T-cell (primary cell): ENCODE measurements at regions not wholly inside any gene's neighbourhood (a gene's known extent, or its start where the extent isn't known, plus 50 kb on each side); places are given as distances from the start of the nearest gene placed in this dataset.

ENCODE experiments used
- ATAC-seq, 4 experiments: fragments of 200-7000 bp in 3 of 4; fragments of 150-1000 bp in 1 of 4; cut with Tn5 transposase; replicated peaks in 1 of 4; 1 replicate in 3 of 4; 2 replicates in 1 of 4; pipeline ENCODE4 v1.10.0; 2021; ENCODE audit warnings: moderate library complexity in 3 of 4, mild to moderate bottlenecking in 2 of 4, moderate number of reproducible peaks in 1 of 4
- CTCF ChIA-PET, 2 donors: fragments of 300-600 bp; sonication (Branson Sonifier 250); formaldehyde crosslinking; loops; one replicate each; lab custom pipeline; 2022; ENCODE audit warnings: antibody characterized with exemption in 2 of 2; lab: Charles Lee
- POLR2A ChIA-PET, 2 donors: fragments of 300-600 bp; sonication (Branson Sonifier 250); formaldehyde crosslinking; loops; one replicate each; lab custom pipeline; 2022; ENCODE audit warnings: antibody characterized with exemption in 2 of 2; lab: Charles Lee
- DNase-seq, 35 experiments: peaks; one replicate each; pipeline versions ENCODE4 v3.0.0 to v3.0.0-alpha.2; 2013 to 2023
- H3K27ac ChIP-seq: one replicate; pipeline ENCODE4 v1.5.1; 2013; ENCODE audit warnings: low read length
- H3K27me3 ChIP-seq, 2 experiments: replicated peaks in 1 of 2; 1 replicate in 1 of 2; 2 replicates in 1 of 2; pipeline versions ENCODE4 v1.6.1 to v1.7.0; 2013; ENCODE audit warnings: low read length in 1 of 2, mixed read lengths in 1 of 2; ENCODE audit not compliant: control insufficient read depth in 2 of 2, insufficient read depth in 2 of 2; ENCODE audit errors: extremely low read depth in 1 of 2
- H3K36me3 ChIP-seq, 2 donors: 1 replicate in 1 of 2; 2 replicates in 1 of 2; pipeline versions ENCODE4 v1.6.1 to v1.7.0; 2013; ENCODE audit warnings: low read length in 1 of 2; ENCODE audit not compliant: control insufficient read depth in 2 of 2, insufficient read depth in 1 of 2; ENCODE audit errors: extremely low read depth in 1 of 2
- H3K4me1 ChIP-seq, 2 experiments: 1 replicate in 1 of 2; 2 replicates in 1 of 2; pipeline versions ENCODE4 v1.6.1 to v1.7.0; 2013; ENCODE audit warnings: low read length in 2 of 2, mixed read lengths in 1 of 2; ENCODE audit not compliant: insufficient read depth in 2 of 2, control insufficient read depth in 1 of 2; ENCODE audit errors: extremely low read depth in 1 of 2
- H3K4me3 ChIP-seq, 2 donors: 1 replicate in 1 of 2; 2 replicates in 1 of 2; pipeline versions ENCODE4 v1.5.1 to v1.7.0; 2013; ENCODE audit warnings: mild to moderate bottlenecking in 2 of 2, low read length in 1 of 2, moderate library complexity in 1 of 2; ENCODE audit not compliant: control insufficient read depth in 1 of 2; ENCODE audit errors: extremely low read depth in 1 of 2
- H3K9me3 ChIP-seq: 2 replicates; pipeline ENCODE4 v1.7.0; 2013
- H3K27ac Mint-ChIP-seq, 2 donors: one replicate each; pipeline ENCODE4 v1.8.0; 2020 to 2021; ENCODE audit warnings: mild to moderate bottlenecking in 2 of 2, mixed read lengths in 2 of 2
- H3K27me3 Mint-ChIP-seq, 2 donors: one replicate each; pipeline ENCODE4 v1.8.0; 2021 to 2022; ENCODE audit warnings: mixed read lengths in 2 of 2
- H3K36me3 Mint-ChIP-seq: one replicate; pipeline ENCODE4 v1.8.0; 2021; ENCODE audit warnings: mixed read lengths
- H3K4me1 Mint-ChIP-seq, 3 donors: one replicate each; pipeline ENCODE4 v1.8.0; 2020 to 2022; ENCODE audit warnings: mixed read lengths in 3 of 3, mild to moderate bottlenecking in 1 of 3
- H3K4me3 Mint-ChIP-seq, 3 donors: one replicate each; pipeline ENCODE4 v1.8.0; 2020 to 2022; ENCODE audit warnings: mild to moderate bottlenecking in 3 of 3, mixed read lengths in 3 of 3, moderate library complexity in 3 of 3
- H3K9me3 Mint-ChIP-seq, 3 donors: one replicate each; pipeline ENCODE4 v1.8.0; 2020 to 2022; ENCODE audit warnings: mixed read lengths in 3 of 3
- WGBS: methylation state at CpG from one replicate; pipeline ENCODE4 v1.1.5; 2013; ENCODE audit warnings: missing lambda C conversion rate; ENCODE audit not compliant: insufficient coverage; 5-methylcytosine and 5-hydroxymethylcytosine counted together

- ChIA-PET CTCF (interaction anchor here in 1 of 2 donors (0.9 kb wide), 1 partner anchor 142 kb away, joined by 4 read pairs; no protein-coding TSS in a partner anchor), POLR2A (no interaction called here)
- Histone ChIP-seq H3K4me1 (no peaks in the 10 kb centered on the region), H3K4me3 (no peak overlapping the region), H3K27me3 (peaks cover 0 to 6% of the 10 kb centered on the region in 2 experiments), H3K27ac (no peak overlapping the region), H3K9me3 (no peaks in the 10 kb centered on the region), H3K36me3 (no peaks in the 10 kb centered on the region)
- DNase-seq = peak in 1 of 35 experiments; percentile 22
- no peak for ATAC-seq
- 61% methylated on average over 8 of the region's 8 CpGs for WGBS
- Mint-ChIP-seq H3K36me3 (no peaks in the 10 kb centered on the region), H3K9me3 (no peaks in the 10 kb centered on the region), H3K4me3 (no peak overlapping the region), H3K27me3 (no peaks in the 10 kb centered on the region), H3K4me1 (peaks cover 0 to 2% (median 0%) of the 10 kb centered on the region in 3 donors), H3K27ac (no peak overlapping the region)
These were observed 114.5 kb upstream of the GSE1 start for GRCh38 chr16:85498607-85499006.

- peaks cover 0 to 6% of the 10 kb centered on the region in 2 experiments for H3K27me3 ChIP-seq
- H3K36me3 ChIP-seq = no peaks in the 10 kb centered on the region
- DNase-seq (no peak), ATAC-seq (no peak)
- 89% methylated on average over 8 of the region's 12 CpGs for WGBS
- Mint-ChIP-seq H3K36me3 (no peaks in the 10 kb centered on the region), H3K27ac (no peak overlapping the region), H3K4me1 (peaks cover 0 to 2% (median 0%) of the 10 kb centered on the region in 3 donors), H3K9me3 (no peaks in the 10 kb centered on the region), H3K4me3 (no peak overlapping the region), H3K27me3 (no peaks in the 10 kb centered on the region)
- CTCF ChIA-PET = no interaction called here
- H3K27ac ChIP-seq = no peak overlapping the region
- no peak overlapping the region for H3K4me3 ChIP-seq
- no peaks in the 10 kb centered on the region for H3K9me3 ChIP-seq
- H3K4me1 ChIP-seq = no peaks in the 10 kb centered on the region
- POLR2A ChIA-PET = no interaction called here
These were observed 112.9 kb upstream of the GSE1 start for GRCh38 chr16:85500220-85500619.

GRCh38 chr16:85501900-85502299 lies 111.2 kb upstream of the GSE1 start:
- H3K27ac Mint-ChIP-seq = no peak overlapping the region
- no peak overlapping the region for H3K4me3 Mint-ChIP-seq
- Histone ChIP-seq H3K27me3 (peaks cover 0 to 5% of the 10 kb centered on the region in 2 experiments), H3K4me3 (no peak overlapping the region), H3K4me1 (no peaks in the 10 kb centered on the region), H3K9me3 (no peaks in the 10 kb centered on the region), H3K27ac (no peak overlapping the region), H3K36me3 (no peaks in the 10 kb centered on the region)
- ChIA-PET POLR2A (no interaction called here), CTCF (interaction anchor here (0.6 to 0.7 kb wide), 2 partner anchors 33 to 49 kb away, joined by 3 to 7 read pairs; no protein-coding TSS in a partner anchor)
- ATAC-seq (no peak), DNase-seq (no peak)
- peaks cover 0 to 2% (median 0%) of the 10 kb centered on the region in 3 donors for H3K4me1 Mint-ChIP-seq
- 90% methylated on average over 11 of the region's 11 CpGs for WGBS
- no peaks in the 10 kb centered on the region for H3K27me3 Mint-ChIP-seq
- no peaks in the 10 kb centered on the region for H3K36me3 Mint-ChIP-seq
- no peaks in the 10 kb centered on the region for H3K9me3 Mint-ChIP-seq

GRCh38 chr16:85502357-85502756 lies 110.8 kb upstream of the GSE1 start:
- peaks cover 0 to 5% of the 10 kb centered on the region in 2 experiments for H3K27me3 ChIP-seq
- H3K36me3 ChIP-seq = no peaks in the 10 kb centered on the region
- WGBS = 89% methylated on average over 10 of the region's 11 CpGs
- H3K36me3 Mint-ChIP-seq = no peaks in the 10 kb centered on the region
- H3K4me3 ChIP-seq = no peak overlapping the region
- H3K4me1 Mint-ChIP-seq = peaks cover 0 to 2% (median 0%) of the 10 kb centered on the region in 3 donors
- no peak overlapping the region for H3K4me3 Mint-ChIP-seq
- H3K27ac Mint-ChIP-seq = no peak overlapping the region
- ChIA-PET CTCF (no interaction called here), POLR2A (no interaction called here)
- no peaks in the 10 kb centered on the region for H3K9me3 Mint-ChIP-seq
- no peaks in the 10 kb centered on the region for H3K27me3 Mint-ChIP-seq
- H3K9me3 ChIP-seq = no peaks in the 10 kb centered on the region
- ATAC-seq = no peak
- no peaks in the 10 kb centered on the region for H3K4me1 ChIP-seq
- DNase-seq = no peak
- H3K27ac ChIP-seq = no peak overlapping the region

GRCh38 chr16:85503679-85504231 lies 109.4 kb upstream of the GSE1 start:
- peaks cover 0 to 6% of the 10 kb centered on the region in 2 experiments for H3K27me3 ChIP-seq
- H3K4me3 ChIP-seq = no peak overlapping the region
- H3K27ac ChIP-seq = no peak overlapping the region
- 91% methylated on average over 20 of the region's 26 CpGs for WGBS
- Mint-ChIP-seq H3K27me3 (no peaks in the 10 kb centered on the region), H3K4me1 (peaks cover 0 to under 1% (median 0%) of the 10 kb centered on the region in 3 donors), H3K36me3 (no peaks in the 10 kb centered on the region), H3K27ac (no peak overlapping the region), H3K4me3 (no peak overlapping the region), H3K9me3 (no peaks in the 10 kb centered on the region)
- DNase-seq (no peak), ATAC-seq (no peak)
- H3K36me3 ChIP-seq = no peaks in the 10 kb centered on the region
- ChIA-PET CTCF (no interaction called here), POLR2A (no interaction called here)
- H3K9me3 ChIP-seq = no peaks in the 10 kb centered on the region
- H3K4me1 ChIP-seq = no peaks in the 10 kb centered on the region

- no peak for ATAC-seq
- Mint-ChIP-seq H3K27ac (no peak overlapping the region), H3K36me3 (no peaks in the 10 kb centered on the region), H3K4me1 (no peaks in the 10 kb centered on the region), H3K4me3 (no peak overlapping the region), H3K27me3 (no peaks in the 10 kb centered on the region), H3K9me3 (no peaks in the 10 kb centered on the region)
- DNase-seq = no peak
- POLR2A ChIA-PET = no interaction called here
- Histone ChIP-seq H3K4me1 (no peaks in the 10 kb centered on the region), H3K27me3 (peaks cover 0 to 10% of the 10 kb centered on the region in 2 experiments), H3K9me3 (no peaks in the 10 kb centered on the region), H3K36me3 (no peaks in the 10 kb centered on the region), H3K4me3 (no peak overlapping the region), H3K27ac (no peak overlapping the region)
- 90% methylated on average over 7 of the region's 9 CpGs for WGBS
- CTCF ChIA-PET = no interaction called here
These were observed 108.9 kb upstream of the GSE1 start for GRCh38 chr16:85504242-85504641.
